ACC112 (cell line): ENCODE measurements at regions not wholly inside any gene's neighbourhood (a gene's known extent, or its start where the extent isn't known, plus 50 kb on each side); places are given as distances from the start of the nearest gene placed in this dataset.

ENCODE experiments used
- H2AFZ ChIP-seq: fragments of 200-600 bp; sonication (generic); one replicate; pipeline ENCODE4 v1.6.0; 2017; ENCODE audit warnings: antibody characterized with exemption, low read length; ENCODE audit not compliant: unreplicated experiment
- H3K27ac ChIP-seq: fragments of 200-600 bp; sonication (generic); 2 replicates; pipeline ENCODE4 v1.5.1; 2014; ENCODE audit warnings: low read depth, mild to moderate bottlenecking, antibody characterized with exemption, low read length, moderate library complexity
- H3K27me3 ChIP-seq: fragments of 200-600 bp; sonication (generic); 2 replicates; pipeline ENCODE4 v1.6.1; 2014; ENCODE audit warnings: mild to moderate bottlenecking, antibody characterized with exemption, low read length, moderate library complexity, mixed read lengths; ENCODE audit not compliant: insufficient read depth
- H3K36me3 ChIP-seq: fragments of 200-600 bp; sonication (generic); 2 replicates; pipeline ENCODE4 v1.6.1; 2016; ENCODE audit warnings: mild to moderate bottlenecking, antibody characterized with exemption, low read length, moderate library complexity, mixed read lengths; ENCODE audit not compliant: insufficient read depth
- H3K4me1 ChIP-seq: fragments of 200-600 bp; sonication (generic); one replicate; pipeline ENCODE4 v1.6.1; 2016; ENCODE audit warnings: low read length, mixed read lengths; ENCODE audit not compliant: insufficient read depth, unreplicated experiment, control insufficient read depth
- H3K4me3 ChIP-seq: fragments of 200-600 bp; sonication (generic); 2 replicates; pipeline ENCODE4 v1.5.1; 2014; ENCODE audit warnings: mild to moderate bottlenecking, low read depth, low read length
- H3K79me2 ChIP-seq: fragments of 200-600 bp; sonication (generic); one replicate; pipeline ENCODE4 v1.6.0; 2016; ENCODE audit warnings: low read length; ENCODE audit not compliant: control insufficient read depth, unreplicated experiment, insufficient read depth

GRCh38 chr13:105426441-105426840, 1109.0 kb downstream of the EFNB2 start:
- no peaks in the 10 kb centered on the region for H3K79me2 ChIP-seq
- H3K4me1 ChIP-seq, result no peaks in the 10 kb centered on the region
- no peaks in the 10 kb centered on the region for H3K36me3 ChIP-seq
- no peak overlapping the region for H3K27ac ChIP-seq
- no peak overlapping the region for H2AFZ ChIP-seq
- no peaks in the 10 kb centered on the region for H3K27me3 ChIP-seq
- no peak overlapping the region for H3K4me3 ChIP-seq

GRCh38 chr13:105414639-105415038, 1120.8 kb downstream of the EFNB2 start:
- no peak overlapping the region for H3K27ac ChIP-seq
- no peaks in the 10 kb centered on the region for H3K36me3 ChIP-seq
- H3K4me3 ChIP-seq, result no peak overlapping the region
- no peaks in the 10 kb centered on the region for H3K4me1 ChIP-seq
- H3K79me2 ChIP-seq, result no peaks in the 10 kb centered on the region
- H2AFZ ChIP-seq, result no peak overlapping the region
- no peaks in the 10 kb centered on the region for H3K27me3 ChIP-seq

- Histone ChIP-seq H3K36me3 (no peaks in the 10 kb centered on the region), H3K79me2 (no peaks in the 10 kb centered on the region), H2AFZ (no peak overlapping the region), H3K4me3 (no peak overlapping the region), H3K27ac (no peak overlapping the region), H3K27me3 (no peaks in the 10 kb centered on the region), H3K4me1 (no peaks in the 10 kb centered on the region)
These were observed 1123.3 kb downstream of the EFNB2 start for GRCh38 chr13:105412171-105412570.

- Histone ChIP-seq H3K4me1 (no peaks in the 10 kb centered on the region), H3K79me2 (no peaks in the 10 kb centered on the region), H3K36me3 (no peaks in the 10 kb centered on the region), H3K27me3 (no peaks in the 10 kb centered on the region), H2AFZ (no peak overlapping the region), H3K27ac (no peak overlapping the region), H3K4me3 (no peak overlapping the region)
These were observed 1124.9 kb downstream of the EFNB2 start for GRCh38 chr13:105410602-105411001.

- no peaks in the 10 kb centered on the region for H3K4me1 ChIP-seq
- H3K27me3 ChIP-seq, result no peaks in the 10 kb centered on the region
- no peak overlapping the region for H2AFZ ChIP-seq
- no peaks in the 10 kb centered on the region for H3K36me3 ChIP-seq
- no peak overlapping the region for H3K27ac ChIP-seq
- H3K79me2 ChIP-seq, result no peaks in the 10 kb centered on the region
- no peak overlapping the region for H3K4me3 ChIP-seq
These were observed 1128.9 kb downstream of the EFNB2 start for GRCh38 chr13:105406551-105406950.

GRCh38 chr13:105403086-105403485, 1132.4 kb downstream of the EFNB2 start:
- Histone ChIP-seq H3K27me3 (no peaks in the 10 kb centered on the region), H3K4me1 (no peaks in the 10 kb centered on the region), H3K79me2 (no peaks in the 10 kb centered on the region), H2AFZ (no peak overlapping the region), H3K36me3 (no peaks in the 10 kb centered on the region), H3K27ac (no peak overlapping the region), H3K4me3 (no peak overlapping the region)

GRCh38 chr13:105395041-105395440, 1140.4 kb downstream of the EFNB2 start:
- H3K36me3 ChIP-seq, result no peaks in the 10 kb centered on the region
- H3K79me2 ChIP-seq, result no peaks in the 10 kb centered on the region
- no peak overlapping the region for H3K27ac ChIP-seq
- no peak overlapping the region for H3K4me3 ChIP-seq
- no peak overlapping the region for H2AFZ ChIP-seq
- no peaks in the 10 kb centered on the region for H3K27me3 ChIP-seq
- no peaks in the 10 kb centered on the region for H3K4me1 ChIP-seq

GRCh38 chr13:105389373-105389772, 1146.1 kb downstream of the EFNB2 start:
- H3K4me1 ChIP-seq, result no peaks in the 10 kb centered on the region
- H3K27ac ChIP-seq, result no peak overlapping the region
- H3K4me3 ChIP-seq, result no peak overlapping the region
- H3K27me3 ChIP-seq, result no peaks in the 10 kb centered on the region
- no peak overlapping the region for H2AFZ ChIP-seq
- no peaks in the 10 kb centered on the region for H3K36me3 ChIP-seq
- H3K79me2 ChIP-seq, result no peaks in the 10 kb centered on the region

- Histone ChIP-seq H3K36me3 (no peaks in the 10 kb centered on the region), H2AFZ (no peak overlapping the region)
These were observed 1158.0 kb downstream of the EFNB2 start for GRCh38 chr13:105377452-105377851.

GRCh38 chr13:105370011-105370650, 1165.3 kb downstream of the EFNB2 start:
- Histone ChIP-seq H3K36me3 (no peaks in the 10 kb centered on the region), H3K27me3 (no peaks in the 10 kb centered on the region), H2AFZ (no peak overlapping the region), H3K27ac (no peak overlapping the region), H3K79me2 (no peaks in the 10 kb centered on the region), H3K4me1 (no peaks in the 10 kb centered on the region), H3K4me3 (no peak overlapping the region)

More at GRCh38 chr13:105377452-105377851, 1158.0 kb downstream of the EFNB2 start:
- Histone ChIP-seq H3K27ac (no peak overlapping the region), H3K4me1 (no peaks in the 10 kb centered on the region), H3K27me3 (no peaks in the 10 kb centered on the region), H3K4me3 (no peak overlapping the region), H3K79me2 (no peaks in the 10 kb centered on the region)

- Histone ChIP-seq H3K27me3 (no peaks in the 10 kb centered on the region), H3K79me2 (no peaks in the 10 kb centered on the region), H3K27ac (no peak overlapping the region), H3K4me3 (no peak overlapping the region), H2AFZ (no peak overlapping the region), H3K36me3 (no peaks in the 10 kb centered on the region), H3K4me1 (no peaks in the 10 kb centered on the region)
These were observed 1166.7 kb downstream of the EFNB2 start for GRCh38 chr13:105368781-105369180.
